Astrocyte (in vitro differentiated cells and primary cell): ENCODE measurements at regions not wholly inside any gene's neighbourhood (a gene's known extent, or its start where the extent isn't known, plus 50 kb on each side); places are given as distances from the start of the nearest gene placed in this dataset.

Experiments
- DNase-seq: peaks from one replicate; pipeline ENCODE4 v3.0.0-alpha.2; 2010; ENCODE audit warnings: low read depth
- FAIRE-seq: peaks from 2 replicates; lab custom pipeline; 2011; peaks lifted over from hg19 to GRCh38; lab: Jason Lieb, UNC
- H2AFZ ChIP-seq: 2 replicates; pipeline ENCODE4 v1.6.0; 2012; ENCODE audit warnings: low read depth, low read length, inconsistent platforms
- H3K27ac ChIP-seq: 2 replicates; pipeline ENCODE4 v1.5.1; 2011; ENCODE audit warnings: low read depth, low read length, inconsistent platforms
- H3K27me3 ChIP-seq: 2 replicates; pipeline ENCODE4 v1.6.0; 2011; ENCODE audit warnings: low read length, inconsistent platforms; ENCODE audit not compliant: insufficient read depth
- H3K36me3 ChIP-seq: 2 replicates; pipeline ENCODE4 v1.5.1; 2011; ENCODE audit warnings: low read length, inconsistent platforms; ENCODE audit not compliant: insufficient read depth
- H3K4me1 ChIP-seq: 2 replicates; pipeline ENCODE4 v1.5.1; 2011; ENCODE audit warnings: low read length, inconsistent platforms; ENCODE audit not compliant: insufficient read depth
- H3K4me2 ChIP-seq: 2 replicates; pipeline ENCODE4 v1.6.0; 2012; ENCODE audit warnings: low read length, inconsistent platforms
- H3K4me3 ChIP-seq: 2 replicates; pipeline ENCODE4 v1.5.1; 2011; ENCODE audit warnings: low read depth, mild to moderate bottlenecking, low read length, inconsistent platforms; ENCODE audit not compliant: insufficient read depth
- H3K79me2 ChIP-seq: 2 replicates; pipeline ENCODE4 v1.6.0; 2012; ENCODE audit warnings: mild to moderate bottlenecking, low read length, inconsistent platforms; ENCODE audit not compliant: insufficient read depth
- H3K9ac ChIP-seq: 2 replicates; pipeline ENCODE4 v1.6.0; 2012; ENCODE audit warnings: mild to moderate bottlenecking, low read length, inconsistent platforms
- H3K9me3 ChIP-seq: 2 replicates; pipeline ENCODE4 v1.5.1; 2012; ENCODE audit warnings: low read depth, mild to moderate bottlenecking, low read length, inconsistent platforms; ENCODE audit not compliant: insufficient read depth
- H4K20me1 ChIP-seq: 2 replicates; pipeline ENCODE4 v1.6.0; 2012; ENCODE audit warnings: low read length, inconsistent platforms; ENCODE audit not compliant: insufficient read depth
- H3K27ac Mint-ChIP-seq: one replicate; pipeline ENCODE4 v1.8.0; 2021; ENCODE audit warnings: mild to moderate bottlenecking, mixed read lengths; ENCODE audit not compliant: unreplicated experiment
- H3K27me3 Mint-ChIP-seq: one replicate; pipeline ENCODE4 v1.8.0; 2021; ENCODE audit warnings: low read depth, mixed read lengths; ENCODE audit not compliant: unreplicated experiment
- H3K36me3 Mint-ChIP-seq: one replicate; pipeline ENCODE4 v1.8.0; 2021; ENCODE audit warnings: low read depth, mixed read lengths; ENCODE audit not compliant: unreplicated experiment
- H3K4me1 Mint-ChIP-seq: one replicate; pipeline ENCODE4 v1.8.0; 2021; ENCODE audit warnings: low read depth, mixed read lengths; ENCODE audit not compliant: unreplicated experiment
- H3K4me3 Mint-ChIP-seq: one replicate; pipeline ENCODE4 v1.8.0; 2021; ENCODE audit warnings: mild to moderate bottlenecking, moderate library complexity, mixed read lengths; ENCODE audit not compliant: unreplicated experiment
- H3K9me3 Mint-ChIP-seq: one replicate; pipeline ENCODE4 v1.8.0; 2021; ENCODE audit warnings: mild to moderate bottlenecking, mixed read lengths; ENCODE audit not compliant: unreplicated experiment
- EZH2 ChIP-seq: IDR thresholded peaks from 2 replicates; pipeline ENCODE4 v1.6.1; 2012; ENCODE audit warnings: mild to moderate bottlenecking, low read length, inconsistent platforms; ENCODE audit not compliant: insufficient read depth
- TF ChIP-seq, protein P1 (sequence below): IDR thresholded peaks from 2 replicates; pipeline ENCODE4 v1.5.1; 2011; ENCODE audit warnings: low read depth, mild to moderate bottlenecking, inconsistent platforms, low read length, moderate library complexity; ENCODE audit not compliant: insufficient read depth

DNA sequence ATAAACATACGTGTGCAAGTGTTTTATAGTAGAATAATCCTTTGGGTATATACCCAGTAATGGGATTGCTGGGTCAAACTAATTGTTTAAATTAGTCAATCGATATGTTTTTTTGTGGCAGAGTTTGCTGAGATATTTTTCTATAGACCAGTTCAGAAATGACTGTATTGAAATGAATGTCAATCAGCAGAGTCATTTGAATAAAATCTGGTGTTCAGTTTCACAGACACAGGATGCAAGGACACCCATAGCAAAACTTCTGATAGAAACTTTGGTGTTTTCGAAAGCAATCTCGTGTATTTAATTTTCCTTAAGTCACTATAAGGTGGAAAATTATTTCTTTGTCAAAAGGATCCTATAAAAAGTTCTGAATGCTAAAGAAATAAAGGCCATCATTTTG is 434.4 kb downstream of the RAP2B start:
- Histone ChIP-seq H3K4me1 (peaks cover 15% of the 10 kb centered on the region), H3K27me3 (peaks cover 5% of the 10 kb centered on the region), H3K9me3 (no peaks in the 10 kb centered on the region), H3K36me3 (no peaks in the 10 kb centered on the region), H3K9ac (no peak overlapping the region), H3K4me3 (no peak overlapping the region), H3K27ac (no peak overlapping the region), H3K79me2 (no peaks in the 10 kb centered on the region), H3K4me2 (no peak overlapping the region), H4K20me1 (no peaks in the 10 kb centered on the region), H2AFZ (no peak overlapping the region)
- DNase-seq (no peak), FAIRE-seq (no peak)
- Mint-ChIP-seq H3K4me3 (no peak overlapping the region), H3K9me3 (no peaks in the 10 kb centered on the region), H3K4me1 (peaks cover 26% of the 10 kb centered on the region), H3K27ac (no peak overlapping the region), H3K27me3 (no peaks in the 10 kb centered on the region), H3K36me3 (no peaks in the 10 kb centered on the region)
- TF ChIP-seq EZH2 = no peak
- TF ChIP-seq, protein P1, sequence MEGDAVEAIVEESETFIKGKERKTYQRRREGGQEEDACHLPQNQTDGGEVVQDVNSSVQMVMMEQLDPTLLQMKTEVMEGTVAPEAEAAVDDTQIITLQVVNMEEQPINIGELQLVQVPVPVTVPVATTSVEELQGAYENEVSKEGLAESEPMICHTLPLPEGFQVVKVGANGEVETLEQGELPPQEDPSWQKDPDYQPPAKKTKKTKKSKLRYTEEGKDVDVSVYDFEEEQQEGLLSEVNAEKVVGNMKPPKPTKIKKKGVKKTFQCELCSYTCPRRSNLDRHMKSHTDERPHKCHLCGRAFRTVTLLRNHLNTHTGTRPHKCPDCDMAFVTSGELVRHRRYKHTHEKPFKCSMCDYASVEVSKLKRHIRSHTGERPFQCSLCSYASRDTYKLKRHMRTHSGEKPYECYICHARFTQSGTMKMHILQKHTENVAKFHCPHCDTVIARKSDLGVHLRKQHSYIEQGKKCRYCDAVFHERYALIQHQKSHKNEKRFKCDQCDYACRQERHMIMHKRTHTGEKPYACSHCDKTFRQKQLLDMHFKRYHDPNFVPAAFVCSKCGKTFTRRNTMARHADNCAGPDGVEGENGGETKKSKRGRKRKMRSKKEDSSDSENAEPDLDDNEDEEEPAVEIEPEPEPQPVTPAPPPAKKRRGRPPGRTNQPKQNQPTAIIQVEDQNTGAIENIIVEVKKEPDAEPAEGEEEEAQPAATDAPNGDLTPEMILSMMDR = no peak

- H3K4me2 ChIP-seq = peak overlapping the region; percentile 57
- peaks cover 18% of the 10 kb centered on the region for H3K4me1 Mint-ChIP-seq
- H3K27ac Mint-ChIP-seq = no peak overlapping the region
- H2AFZ ChIP-seq = no peak overlapping the region
- H3K9me3 Mint-ChIP-seq = no peaks in the 10 kb centered on the region
- peaks cover 5% of the 10 kb centered on the region for H3K27me3 ChIP-seq
- H3K27ac ChIP-seq = no peak overlapping the region
- no peaks in the 10 kb centered on the region for H3K36me3 Mint-ChIP-seq
- H3K79me2 ChIP-seq = no peaks in the 10 kb centered on the region
- FAIRE-seq = peak; percentile 98
- no peaks in the 10 kb centered on the region for H3K27me3 Mint-ChIP-seq
- no peaks in the 10 kb centered on the region for H3K36me3 ChIP-seq
- no peak overlapping the region for H3K4me3 Mint-ChIP-seq
- H3K9me3 ChIP-seq = no peaks in the 10 kb centered on the region
- H3K4me1 ChIP-seq = peaks cover 14% of the 10 kb centered on the region
- DNase-seq = peak; percentile 94
- H3K4me3 ChIP-seq = no peak overlapping the region
- no peaks in the 10 kb centered on the region for H4K20me1 ChIP-seq
- H3K9ac ChIP-seq = no peak overlapping the region
- TF ChIP-seq, protein P1 = no peak
- no peak for TF ChIP-seq EZH2
Measured at GRCh38 chr3:153599685-153600084, 437.7 kb downstream of the RAP2B start.

DNA sequence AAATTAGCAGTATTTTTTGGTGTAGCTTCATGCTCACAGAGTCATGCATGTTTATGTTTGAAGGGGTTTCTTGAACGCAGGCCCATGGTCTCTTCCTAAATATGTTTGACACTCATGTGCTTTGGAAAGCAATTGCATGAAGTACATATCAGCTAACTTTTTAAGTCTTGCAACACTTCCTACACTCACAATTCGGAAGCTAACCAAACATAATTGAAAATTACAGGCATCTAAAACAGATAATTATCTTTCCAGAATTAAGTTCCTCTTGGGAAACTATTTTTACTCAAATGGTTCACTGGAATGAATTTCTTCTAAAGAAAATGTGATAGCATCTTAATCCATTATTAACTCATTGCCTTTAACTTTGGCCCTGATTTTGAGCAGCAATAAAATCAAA is 438.9 kb downstream of the RAP2B start:
- no peaks in the 10 kb centered on the region for H3K9me3 Mint-ChIP-seq
- no peaks in the 10 kb centered on the region for H3K36me3 Mint-ChIP-seq
- DNase-seq = no peak
- Histone ChIP-seq H3K79me2 (no peaks in the 10 kb centered on the region), H3K9ac (no peak overlapping the region), H3K27me3 (peaks cover 5% of the 10 kb centered on the region), H3K27ac (no peak overlapping the region), H3K36me3 (no peaks in the 10 kb centered on the region), H3K4me3 (no peak overlapping the region), H2AFZ (no peak overlapping the region), H3K9me3 (no peaks in the 10 kb centered on the region), H4K20me1 (no peaks in the 10 kb centered on the region), H3K4me1 (peaks cover 14% of the 10 kb centered on the region), H3K4me2 (no peak overlapping the region)
- no peaks in the 10 kb centered on the region for H3K27me3 Mint-ChIP-seq
- no peak for FAIRE-seq
- TF ChIP-seq, protein P1 = no peak
- no peak for TF ChIP-seq EZH2
- no peak overlapping the region for H3K4me3 Mint-ChIP-seq
- peaks cover 11% of the 10 kb centered on the region for H3K4me1 Mint-ChIP-seq
- no peak overlapping the region for H3K27ac Mint-ChIP-seq
